Gastroesophageal sphincter (tissue), 3 donors: ENCODE measurements at regions not wholly inside any gene's neighbourhood (a gene's known extent, or its start where the extent isn't known, plus 50 kb on each side); places are given as distances from the start of the nearest gene placed in this dataset.

ENCODE experiments used
- POLR2A ChIP-seq, 2 donors: fragments of 450-650 bp; IDR thresholded peaks; one replicate each; pipeline ENCODE4 v1.6.1; 2017; ENCODE audit warnings: antibody characterized with exemption in 2 of 2, mild to moderate bottlenecking in 2 of 2, moderate library complexity in 1 of 2
- POLR2AphosphoS5 ChIP-seq: sonication (generic); formaldehyde crosslinking; IDR thresholded peaks from one replicate; pipeline ENCODE4 v1.6.1; 2017; ENCODE audit warnings: antibody characterized with exemption
- TF ChIP-seq, protein P1 (sequence below), 4 experiments: fragments of 200-600 bp in 2 of 4; fragments of 450-650 bp in 2 of 4; sonication (generic) in 1 of 4; IDR thresholded peaks; one replicate each; pipeline ENCODE4 v1.5.1; 2017 to 2019; ENCODE audit warnings: antibody characterized with exemption in 4 of 4, mild to moderate bottlenecking in 2 of 4, moderate library complexity in 2 of 4

DNA sequence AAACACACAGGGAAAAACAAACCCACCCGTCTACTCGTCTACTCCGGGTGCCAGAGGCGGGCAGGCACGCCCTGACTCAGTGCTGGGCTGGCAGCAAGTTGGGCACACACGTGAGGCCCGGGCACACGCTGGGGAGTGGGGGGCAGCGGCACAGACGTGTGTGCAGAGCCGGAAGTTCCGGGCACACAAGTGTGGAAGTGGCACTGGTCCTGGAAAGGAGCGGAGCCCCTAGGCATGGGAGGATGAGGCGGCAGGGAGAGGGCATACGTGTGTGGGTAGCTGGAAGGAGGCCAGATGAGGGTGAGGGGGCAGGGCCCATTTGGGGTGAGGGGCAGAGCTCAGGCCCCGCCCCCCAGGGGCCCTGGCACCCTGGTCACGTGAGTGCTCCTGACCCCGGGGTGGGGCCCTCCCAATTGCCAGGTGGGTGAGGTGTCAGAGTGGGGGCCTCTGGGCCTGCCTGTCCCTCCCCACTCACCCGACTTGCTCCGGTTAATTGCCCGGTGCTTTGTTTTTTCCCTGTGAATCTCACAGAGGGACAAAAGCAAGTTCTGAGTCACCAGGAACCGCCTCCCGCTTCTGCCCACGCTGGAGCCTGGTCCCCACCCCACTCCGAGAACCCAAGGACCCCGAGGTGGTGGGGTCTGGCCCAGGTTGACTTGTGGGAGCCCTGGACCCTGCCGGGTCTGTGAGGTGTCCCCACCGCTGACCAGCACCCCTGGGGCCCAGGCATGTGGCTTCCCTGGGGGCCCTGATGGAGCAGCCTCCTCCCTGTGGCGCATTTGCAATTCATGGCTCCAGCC, 104.8 kb upstream of the CASZ1 start:
- TF ChIP-seq POLR2A (IDR thresholded peaks at IDR 0.05) (no peak), POLR2AphosphoS5 (no peak)
- TF ChIP-seq, protein P1, sequence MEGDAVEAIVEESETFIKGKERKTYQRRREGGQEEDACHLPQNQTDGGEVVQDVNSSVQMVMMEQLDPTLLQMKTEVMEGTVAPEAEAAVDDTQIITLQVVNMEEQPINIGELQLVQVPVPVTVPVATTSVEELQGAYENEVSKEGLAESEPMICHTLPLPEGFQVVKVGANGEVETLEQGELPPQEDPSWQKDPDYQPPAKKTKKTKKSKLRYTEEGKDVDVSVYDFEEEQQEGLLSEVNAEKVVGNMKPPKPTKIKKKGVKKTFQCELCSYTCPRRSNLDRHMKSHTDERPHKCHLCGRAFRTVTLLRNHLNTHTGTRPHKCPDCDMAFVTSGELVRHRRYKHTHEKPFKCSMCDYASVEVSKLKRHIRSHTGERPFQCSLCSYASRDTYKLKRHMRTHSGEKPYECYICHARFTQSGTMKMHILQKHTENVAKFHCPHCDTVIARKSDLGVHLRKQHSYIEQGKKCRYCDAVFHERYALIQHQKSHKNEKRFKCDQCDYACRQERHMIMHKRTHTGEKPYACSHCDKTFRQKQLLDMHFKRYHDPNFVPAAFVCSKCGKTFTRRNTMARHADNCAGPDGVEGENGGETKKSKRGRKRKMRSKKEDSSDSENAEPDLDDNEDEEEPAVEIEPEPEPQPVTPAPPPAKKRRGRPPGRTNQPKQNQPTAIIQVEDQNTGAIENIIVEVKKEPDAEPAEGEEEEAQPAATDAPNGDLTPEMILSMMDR (IDR thresholded peaks at IDR 0.05), result no peak
